Naive thymus-derived CD8-positive, alpha-beta T cell (primary cell): ENCODE measurements at regions not wholly inside any gene's neighbourhood (a gene's known extent, or its start where the extent isn't known, plus 50 kb on each side); places are given as distances from the start of the nearest gene placed in this dataset.

Experiments
- ATAC-seq, 2 donors: fragments of 150-1000 bp; cut with Tn5 transposase in 1 of 2; sonication (Bioruptor Pico), chemical (Tn5 transposase) in 1 of 2; 1 replicate in 1 of 2; 2 replicates in 1 of 2; pipeline ENCODE4 v1.10.0; 2021; ENCODE audit warnings: mild to moderate bottlenecking in 2 of 2, moderate library complexity in 2 of 2
- POLR2A ChIA-PET: fragments of 350-600 bp; sonication (Branson Sonifier 250); formaldehyde crosslinking; loops from one replicate; lab custom pipeline; 2021; ENCODE audit warnings: antibody characterized with exemption; lab: Charles Lee
- DNase-seq, 10 donors: peaks; one replicate each; pipeline versions ENCODE4 v3.0.0 to v3.0.0-alpha.2; 2020 to 2022
- H3K27ac Mint-ChIP-seq, 10 donors: one replicate each; pipeline ENCODE4 v1.8.0; 2020 to 2022; ENCODE audit warnings: mild to moderate bottlenecking in 10 of 10, mixed read lengths in 10 of 10, moderate library complexity in 4 of 10, inconsistent platforms in 1 of 10
- H3K27me3 Mint-ChIP-seq, 5 donors: one replicate each; pipeline ENCODE4 v1.8.0; 2021 to 2022; ENCODE audit warnings: mixed read lengths in 5 of 5
- H3K36me3 Mint-ChIP-seq, 3 donors: one replicate each; pipeline ENCODE4 v1.8.0; 2020 to 2022; ENCODE audit warnings: mixed read lengths in 3 of 3, mild to moderate bottlenecking in 2 of 3, inconsistent platforms in 1 of 3
- H3K4me1 Mint-ChIP-seq, 4 donors: one replicate each; pipeline ENCODE4 v1.8.0; 2021 to 2022; ENCODE audit warnings: mixed read lengths in 4 of 4
- H3K4me3 Mint-ChIP-seq, 10 donors: one replicate each; pipeline ENCODE4 v1.8.0; 2020 to 2022; ENCODE audit warnings: mild to moderate bottlenecking in 10 of 10, mixed read lengths in 10 of 10, moderate library complexity in 6 of 10, inconsistent platforms in 1 of 10
- H3K9me3 Mint-ChIP-seq, 9 donors: one replicate each; pipeline ENCODE4 v1.8.0; 2020 to 2022; ENCODE audit warnings: mixed read lengths in 9 of 9, mild to moderate bottlenecking in 3 of 9, inconsistent platforms in 1 of 9, moderate library complexity in 1 of 9

DNA sequence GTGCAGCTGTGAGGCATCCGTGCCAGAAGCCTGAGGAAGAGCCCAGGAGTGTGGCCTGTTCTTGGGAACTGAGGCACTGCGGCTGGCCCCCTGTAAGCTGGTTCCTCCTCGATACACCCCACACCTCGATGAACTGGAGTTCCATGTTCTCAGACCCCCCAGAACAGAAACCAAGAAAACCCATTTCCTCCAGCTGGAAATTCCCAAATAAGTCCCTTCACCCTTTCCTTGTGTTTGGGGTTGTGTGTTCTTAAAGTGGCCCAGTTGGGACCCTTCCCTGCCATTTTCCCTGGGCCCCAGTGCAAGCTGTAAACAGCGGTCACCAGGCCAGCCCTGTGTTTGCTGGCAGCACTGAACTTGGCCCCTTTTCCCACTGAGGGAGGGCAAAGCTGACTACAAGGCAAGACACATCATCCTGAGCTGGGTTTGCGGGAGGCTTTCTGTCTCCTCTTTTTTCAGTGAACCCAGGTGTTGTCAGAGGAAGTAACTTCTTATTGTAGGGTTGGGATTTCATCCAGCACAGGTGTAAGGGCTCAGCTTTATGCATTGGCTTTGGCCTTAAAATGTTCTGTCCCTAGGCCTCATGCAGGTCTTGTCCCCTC, 60.1 kb upstream of the MPEG1 start:
- no peaks in the 10 kb centered on the region for H3K9me3 Mint-ChIP-seq
- H3K4me1 Mint-ChIP-seq, result peaks cover 22 to 81% (median 29%) of the 10 kb centered on the region in 4 donors
- DNase-seq (no peak), ATAC-seq (no peak)
- POLR2A ChIA-PET, result interaction anchor here (1.2 to 1.3 kb wide), 3 partner anchors 10 to 22 kb away, joined by 3 to 5 read pairs (median 3); no protein-coding TSS in a partner anchor
- no peaks in the 10 kb centered on the region for H3K36me3 Mint-ChIP-seq
- H3K27me3 Mint-ChIP-seq, result no peaks in the 10 kb centered on the region
- peak overlapping the region in 8 of 10 donors; percentile 23 to 70 (median 56) for H3K4me3 Mint-ChIP-seq
- peak overlapping the region; percentile 53 to 90 (median 76) for H3K27ac Mint-ChIP-seq

DNA sequence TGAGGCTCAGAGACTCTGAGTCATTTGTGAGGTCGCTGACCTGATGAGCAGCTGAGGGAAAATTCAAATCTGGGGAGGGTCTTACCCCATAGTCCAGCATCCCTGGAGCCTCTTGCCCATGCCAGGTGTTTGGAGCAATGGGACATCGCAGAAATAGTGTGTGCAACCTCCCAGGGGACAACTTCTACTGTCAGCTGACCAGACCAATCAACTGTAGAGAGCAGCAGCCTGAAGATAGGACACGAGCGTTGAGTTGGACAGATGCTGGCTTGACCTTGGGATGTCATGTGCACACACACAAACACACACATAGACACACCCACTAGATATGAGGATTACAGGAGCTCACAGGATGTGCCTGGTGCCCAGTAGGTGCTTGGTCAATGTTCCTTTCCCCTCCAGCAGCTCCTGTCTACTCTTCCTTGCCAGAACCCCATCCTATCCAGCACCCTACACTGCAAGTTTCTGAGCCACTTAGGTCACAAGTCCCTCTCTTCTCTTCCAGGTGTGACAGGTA, 59.1 kb upstream of the MPEG1 start:
- POLR2A ChIA-PET, result no interaction called here
- ATAC-seq (no peak), DNase-seq (no peak)
- Mint-ChIP-seq H3K4me3 (peak overlapping the region in 1 of 10 donors; percentile 64), H3K9me3 (no peaks in the 10 kb centered on the region), H3K27ac (peak overlapping the region in 6 of 10 donors; percentile 13 to 87 (median 66)), H3K36me3 (no peaks in the 10 kb centered on the region), H3K27me3 (no peaks in the 10 kb centered on the region), H3K4me1 (peaks cover 22 to 91% (median 30%) of the 10 kb centered on the region in 4 donors)

DNA sequence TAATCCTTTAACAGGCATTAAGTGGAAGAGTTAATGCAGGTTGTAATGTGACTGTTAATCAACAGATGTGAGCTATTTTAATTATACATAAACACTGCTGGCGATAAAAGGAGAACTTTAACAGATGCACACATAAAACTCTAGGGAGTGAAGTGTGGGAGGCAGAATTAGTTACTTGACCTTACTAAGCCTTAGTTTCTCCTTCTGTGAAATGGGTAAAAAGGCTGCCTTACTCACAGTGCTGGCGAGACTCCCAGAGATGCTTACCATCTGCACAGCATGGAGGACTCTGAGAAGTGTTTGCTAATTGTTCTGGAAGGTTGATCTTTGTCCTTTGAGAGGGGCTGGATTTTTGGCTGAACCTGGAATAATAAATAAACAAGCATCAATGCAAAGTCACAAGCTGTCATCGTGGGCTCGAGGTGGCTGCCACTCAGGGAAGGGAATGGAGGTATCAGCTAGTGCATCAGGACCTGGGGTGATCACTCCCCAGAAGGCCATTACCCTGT, 58.6 kb upstream of the MPEG1 start:
- no peaks in the 10 kb centered on the region for H3K36me3 Mint-ChIP-seq
- peak overlapping the region in 3 of 10 donors; percentile 26 to 72 (median 59) for H3K27ac Mint-ChIP-seq
- H3K4me1 Mint-ChIP-seq, result peaks cover 22 to 90% (median 30%) of the 10 kb centered on the region in 4 donors
- POLR2A ChIA-PET, result no interaction called here
- no peaks in the 10 kb centered on the region for H3K27me3 Mint-ChIP-seq
- H3K9me3 Mint-ChIP-seq, result no peaks in the 10 kb centered on the region
- ATAC-seq, result no peak
- no peak for DNase-seq
- no peak overlapping the region for H3K4me3 Mint-ChIP-seq

DNA sequence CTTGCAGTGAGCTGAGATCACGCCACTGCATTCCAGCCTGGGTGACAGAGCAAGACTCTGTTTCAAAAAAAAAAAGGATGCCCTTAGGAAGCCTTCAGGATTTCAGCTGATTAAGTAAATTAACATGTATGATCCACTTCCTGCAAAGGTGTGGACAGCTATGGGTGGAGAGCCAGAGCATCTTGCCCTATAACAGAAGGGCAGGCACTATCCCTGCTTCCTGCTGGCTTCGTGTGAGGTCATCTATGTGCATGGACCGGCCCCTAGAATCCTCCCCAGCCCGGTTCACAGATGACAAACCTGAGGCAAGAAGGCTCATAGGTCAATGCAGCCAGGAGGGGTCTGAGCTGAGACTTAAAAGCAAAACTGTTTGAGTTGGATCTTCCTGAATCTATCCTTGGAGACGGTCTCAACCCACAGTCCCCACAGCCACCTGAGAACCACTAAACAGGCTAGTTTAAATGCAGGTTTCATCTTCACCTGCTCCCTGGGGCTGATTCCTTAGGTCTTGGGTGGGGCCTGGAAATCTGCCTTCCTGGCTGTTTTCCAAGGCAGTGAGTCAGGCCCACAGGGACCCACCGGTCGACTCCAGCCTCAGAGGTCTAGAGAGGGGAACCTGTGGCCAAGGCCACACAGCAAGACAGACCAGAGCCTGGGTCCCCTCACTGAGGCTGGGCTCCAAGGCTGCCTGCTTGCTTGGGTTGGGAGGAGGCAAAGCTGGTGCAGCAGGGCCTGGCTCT, 55.2 kb upstream of the MPEG1 start:
- no peak for ATAC-seq
- POLR2A ChIA-PET, result no interaction called here
- Mint-ChIP-seq H3K9me3 (no peaks in the 10 kb centered on the region), H3K36me3 (no peaks in the 10 kb centered on the region), H3K27ac (no peak overlapping the region), H3K4me3 (no peak overlapping the region), H3K4me1 (peaks cover 9 to 64% (median 12%) of the 10 kb centered on the region in 4 donors), H3K27me3 (no peaks in the 10 kb centered on the region)
- no peak for DNase-seq

DNA sequence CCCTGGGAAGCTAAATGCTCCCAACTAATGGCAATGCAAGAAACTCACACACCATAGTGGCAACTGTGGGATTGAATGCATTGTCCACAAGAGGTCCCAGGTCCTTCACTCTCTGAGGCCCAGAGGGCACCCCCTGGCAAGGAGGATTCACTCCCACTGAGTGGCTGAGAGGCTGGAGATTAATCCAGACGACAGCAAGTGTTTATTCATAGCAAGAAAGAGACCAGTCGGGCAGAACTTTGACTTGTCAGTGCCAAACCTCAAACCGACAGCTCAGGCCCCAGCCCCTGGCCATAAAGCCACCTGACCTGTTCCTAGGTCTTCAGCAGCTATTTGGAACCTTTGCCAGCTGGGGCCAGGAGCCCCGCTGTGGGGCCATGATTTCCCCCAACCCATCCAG, 54.5 kb upstream of the MPEG1 start:
- peaks cover 2 to 57% (median 6%) of the 10 kb centered on the region in 4 donors for H3K4me1 Mint-ChIP-seq
- no peaks in the 10 kb centered on the region for H3K27me3 Mint-ChIP-seq
- H3K9me3 Mint-ChIP-seq, result no peaks in the 10 kb centered on the region
- ATAC-seq (no peak), DNase-seq (no peak)
- POLR2A ChIA-PET, result no interaction called here
- no peak overlapping the region for H3K4me3 Mint-ChIP-seq
- no peaks in the 10 kb centered on the region for H3K36me3 Mint-ChIP-seq
- peak overlapping the region in 3 of 10 donors; percentile 9 to 74 (median 54) for H3K27ac Mint-ChIP-seq

DNA sequence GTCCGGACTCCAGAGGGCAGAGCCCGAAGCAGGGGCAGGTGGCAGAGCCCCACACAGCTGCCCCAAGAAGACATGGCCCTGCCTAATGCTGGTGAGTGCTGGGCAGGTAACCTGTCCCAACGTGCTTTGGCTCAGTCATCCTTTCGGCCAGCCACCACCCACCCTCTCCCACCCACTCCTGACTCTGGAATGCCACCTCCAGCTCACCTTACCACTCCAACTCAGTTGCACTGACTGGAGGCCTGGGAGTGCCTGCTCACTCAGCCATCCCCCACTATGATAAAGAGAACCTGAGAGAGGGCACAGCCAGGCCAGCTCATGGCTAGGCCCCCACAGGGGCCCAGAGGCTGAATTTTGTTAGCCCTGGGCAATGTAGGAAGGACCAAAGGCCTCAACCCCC, 53.8 kb upstream of the MPEG1 start:
- no peaks in the 10 kb centered on the region for H3K36me3 Mint-ChIP-seq
- H3K4me3 Mint-ChIP-seq, result no peak overlapping the region
- H3K27ac Mint-ChIP-seq, result no peak overlapping the region
- DNase-seq (no peak), ATAC-seq (no peak)
- no peaks in the 10 kb centered on the region for H3K9me3 Mint-ChIP-seq
- H3K27me3 Mint-ChIP-seq, result no peaks in the 10 kb centered on the region
- POLR2A ChIA-PET, result no interaction called here
- peaks cover 0 to 50% (median 1%) of the 10 kb centered on the region in 4 donors for H3K4me1 Mint-ChIP-seq

DNA sequence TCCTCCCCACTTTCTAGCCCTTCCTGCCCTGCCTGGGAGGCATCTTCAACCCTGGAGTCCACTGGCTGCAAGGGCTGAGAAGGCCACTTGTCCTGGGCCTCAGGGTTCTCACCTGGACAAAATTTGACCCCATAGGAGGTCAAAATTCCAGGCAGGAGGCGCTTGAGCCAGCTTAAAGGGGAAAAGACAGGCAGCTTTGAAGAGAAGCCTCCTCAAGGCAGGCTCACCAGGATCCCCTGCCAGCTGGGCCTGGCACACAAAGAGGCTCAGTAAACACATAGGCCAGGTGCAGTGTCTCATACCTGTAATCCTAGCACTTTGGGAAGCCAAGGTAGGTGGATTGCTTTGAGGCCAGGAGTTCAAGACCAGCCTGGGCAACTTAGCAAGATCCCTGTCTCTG, 53.0 kb upstream of the MPEG1 start:
- no peaks in the 10 kb centered on the region for H3K27me3 Mint-ChIP-seq
- ATAC-seq (no peak), DNase-seq (no peak)
- POLR2A ChIA-PET, result no interaction called here
- H3K4me3 Mint-ChIP-seq, result no peak overlapping the region
- no peaks in the 10 kb centered on the region for H3K36me3 Mint-ChIP-seq
- peaks cover 0 to 44% (median under 1%) of the 10 kb centered on the region in 4 donors for H3K4me1 Mint-ChIP-seq
- no peaks in the 10 kb centered on the region for H3K9me3 Mint-ChIP-seq
- no peak overlapping the region for H3K27ac Mint-ChIP-seq

DNA sequence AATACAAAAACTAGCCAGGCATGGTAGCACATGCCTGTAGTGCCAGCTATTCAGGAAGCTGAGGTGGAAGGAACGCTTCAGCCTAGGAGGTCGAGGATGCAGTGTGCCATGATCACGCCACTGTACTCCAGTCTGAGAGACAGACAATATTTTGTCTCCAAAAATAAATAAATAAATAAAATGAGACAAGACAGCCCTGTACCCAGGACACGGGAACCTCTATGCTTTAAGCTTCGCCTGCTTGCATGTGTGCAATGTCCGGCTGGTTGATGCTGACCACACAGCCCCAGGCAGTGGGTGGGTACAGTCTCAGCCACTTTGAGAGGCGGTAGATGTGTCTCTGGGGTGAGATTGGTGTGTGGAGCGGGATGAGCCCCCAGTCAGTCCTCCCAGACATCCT, 52.0 kb upstream of the MPEG1 start:
- POLR2A ChIA-PET, result interaction anchor here (0.5 kb wide), 1 partner anchor 8 kb away, joined by 3 read pairs; no protein-coding TSS in a partner anchor
- no peak overlapping the region for H3K4me3 Mint-ChIP-seq
- no peaks in the 10 kb centered on the region for H3K36me3 Mint-ChIP-seq

DNA sequence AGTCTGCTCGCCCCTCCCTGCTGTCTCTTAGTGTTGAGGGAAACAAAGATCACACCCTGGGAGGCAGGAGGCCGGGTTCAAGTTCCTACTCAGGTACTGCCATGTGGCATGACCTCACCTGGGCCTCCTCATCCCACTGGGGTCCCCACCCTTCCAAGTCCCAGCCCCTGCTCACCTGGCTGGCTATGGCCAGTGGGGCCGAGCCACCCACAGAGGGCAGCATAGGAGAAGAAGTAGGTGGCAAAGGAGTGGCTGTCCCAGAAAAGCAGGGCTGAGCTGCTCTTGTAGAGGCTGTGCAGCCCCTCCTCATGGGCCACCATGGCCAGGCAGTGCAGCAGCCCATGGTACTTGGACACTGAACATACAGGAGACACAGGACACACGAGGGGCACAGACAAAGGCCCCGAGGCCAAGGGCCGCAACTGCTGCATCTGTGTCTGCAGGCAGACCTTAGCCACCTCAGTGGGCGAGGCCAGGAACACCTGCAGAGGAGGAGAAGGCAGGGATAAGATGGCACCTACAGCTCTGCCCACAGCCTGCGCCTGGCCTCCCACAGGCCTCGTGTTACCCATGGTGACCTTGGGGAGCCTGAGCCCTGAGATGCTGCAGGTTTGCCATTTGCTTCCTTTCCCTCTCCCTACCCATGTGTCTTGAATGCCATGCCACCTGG, 50.6 kb upstream of the MPEG1 start:
- peaks cover 0 to 24% (median under 1%) of the 10 kb centered on the region in 4 donors for H3K4me1 Mint-ChIP-seq
- no peak overlapping the region for H3K4me3 Mint-ChIP-seq

More for the DNA sequence above, 52.0 kb upstream of the MPEG1 start:
- no peak for ATAC-seq
- no peak for DNase-seq
- H3K27me3 Mint-ChIP-seq, result no peaks in the 10 kb centered on the region
- no peaks in the 10 kb centered on the region for H3K9me3 Mint-ChIP-seq
- no peak overlapping the region for H3K27ac Mint-ChIP-seq
- H3K4me1 Mint-ChIP-seq, result peaks cover 0 to 34% (median under 1%) of the 10 kb centered on the region in 4 donors

More for the DNA sequence above, 50.6 kb upstream of the MPEG1 start:
- POLR2A ChIA-PET, result interaction anchor here (0.6 kb wide), 1 partner anchor 92 kb away, joined by 3 read pairs; no protein-coding TSS in a partner anchor
- H3K27ac Mint-ChIP-seq, result peak overlapping the region in 1 of 10 donors; percentile 14
- no peaks in the 10 kb centered on the region for H3K9me3 Mint-ChIP-seq
- no peaks in the 10 kb centered on the region for H3K36me3 Mint-ChIP-seq
- H3K27me3 Mint-ChIP-seq, result peaks cover 0 to 2% (median 0%) of the 10 kb centered on the region in 5 donors
- DNase-seq, result peak in 1 of 10 donors; percentile 17
- ATAC-seq, result peak in 1 of 2 donors; percentile 39
